Upper lobe of left lung (tissue), 4 donors: ENCODE measurements at regions not wholly inside any gene's neighbourhood (a gene's known extent, or its start where the extent isn't known, plus 50 kb on each side); places are given as distances from the start of the nearest gene placed in this dataset.

Experiments
- POLR2AphosphoS5 ChIP-seq, 2 donors: sonication (generic); formaldehyde crosslinking; IDR thresholded peaks; one replicate each; pipeline ENCODE4 v1.5.1; 2017; ENCODE audit warnings: antibody characterized with exemption in 2 of 2
- TF ChIP-seq, protein P1 (sequence below), 6 experiments: fragments of 450-650 bp in 4 of 6; fragments of 200-600 bp in 2 of 6; sonication (generic) in 2 of 6; IDR thresholded peaks; one replicate each; pipeline ENCODE4 v1.5.1; 2016 to 2019; ENCODE audit warnings: antibody characterized with exemption in 6 of 6

- TF ChIP-seq, protein P1, sequence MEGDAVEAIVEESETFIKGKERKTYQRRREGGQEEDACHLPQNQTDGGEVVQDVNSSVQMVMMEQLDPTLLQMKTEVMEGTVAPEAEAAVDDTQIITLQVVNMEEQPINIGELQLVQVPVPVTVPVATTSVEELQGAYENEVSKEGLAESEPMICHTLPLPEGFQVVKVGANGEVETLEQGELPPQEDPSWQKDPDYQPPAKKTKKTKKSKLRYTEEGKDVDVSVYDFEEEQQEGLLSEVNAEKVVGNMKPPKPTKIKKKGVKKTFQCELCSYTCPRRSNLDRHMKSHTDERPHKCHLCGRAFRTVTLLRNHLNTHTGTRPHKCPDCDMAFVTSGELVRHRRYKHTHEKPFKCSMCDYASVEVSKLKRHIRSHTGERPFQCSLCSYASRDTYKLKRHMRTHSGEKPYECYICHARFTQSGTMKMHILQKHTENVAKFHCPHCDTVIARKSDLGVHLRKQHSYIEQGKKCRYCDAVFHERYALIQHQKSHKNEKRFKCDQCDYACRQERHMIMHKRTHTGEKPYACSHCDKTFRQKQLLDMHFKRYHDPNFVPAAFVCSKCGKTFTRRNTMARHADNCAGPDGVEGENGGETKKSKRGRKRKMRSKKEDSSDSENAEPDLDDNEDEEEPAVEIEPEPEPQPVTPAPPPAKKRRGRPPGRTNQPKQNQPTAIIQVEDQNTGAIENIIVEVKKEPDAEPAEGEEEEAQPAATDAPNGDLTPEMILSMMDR (IDR thresholded peaks at IDR 0.05): no peak
- TF ChIP-seq POLR2AphosphoS5 (IDR thresholded peaks at IDR 0.05): no peak
Observed at GRCh38 chr20:39549733-39550132, 587.6 kb downstream of the DHX35 start.
